ENCODE measurements at regions not wholly inside any gene's neighbourhood (a gene's known extent, or its start where the extent isn't known, plus 50 kb on each side); places are given as distances from the start of the nearest gene placed in this dataset.
"Not testable (repeated sequence)": the region's sequence is repeated elsewhere in the genome, so short reads cannot be mapped to it uniquely, and the experiment has no call there.

DNA sequence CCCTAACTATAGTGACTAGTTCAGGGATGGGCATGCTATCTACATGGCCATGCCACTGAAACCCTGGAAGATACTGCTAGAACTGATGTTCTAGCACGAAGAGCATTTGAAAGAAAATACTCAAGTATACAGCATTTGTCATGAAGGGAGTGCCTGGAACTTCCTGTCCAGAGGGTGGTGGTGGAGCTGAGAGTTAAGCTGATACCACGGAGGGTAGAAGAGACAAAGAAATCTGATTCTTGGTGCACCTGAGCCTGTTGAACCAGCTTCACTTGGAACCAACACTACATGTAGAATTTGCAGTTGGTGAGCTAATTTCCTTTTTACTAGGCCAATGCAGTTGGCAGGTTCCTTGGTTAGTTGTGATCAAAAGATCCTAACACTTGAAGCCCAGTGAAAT is 116.4 kb downstream of the CCNG2 start:
- H3K4me1 ChIP-seq (ENCODE audit: insufficient read depth, insufficient read length), result no peaks in the 10 kb centered on the region
- no peaks in the 10 kb centered on the region for H3K36me3 ChIP-seq (ENCODE audit: insufficient read depth, insufficient read length, low read length)
- no peaks in the 10 kb centered on the region for H3K27me3 ChIP-seq (ENCODE audit: insufficient read depth, insufficient read length)
- no peak overlapping the region for H3K9ac ChIP-seq (ENCODE audit: insufficient read length, low read depth)
- no peak for DNase-seq (ENCODE audit: low read depth, low spot score)
- no peak overlapping the region for H3K4me3 ChIP-seq (ENCODE audit: insufficient read length, low read depth)
- TF ChIP-seq ZNF274 (IDR thresholded peaks at IDR 0.05; ENCODE audit: low read depth, low read length), result no peak
- no peak for TF ChIP-seq YY1 (IDR thresholded peaks at IDR 0.05; ENCODE audit: insufficient read depth, insufficient read length)
- TF ChIP-seq SUZ12 (IDR thresholded peaks at IDR 0.05; ENCODE audit: extremely low read depth, insufficient read depth, insufficient read length), result no peak
- H3K9me3 ChIP-seq (ENCODE audit: insufficient read depth, low read length), result no peaks in the 10 kb centered on the region

DNA sequence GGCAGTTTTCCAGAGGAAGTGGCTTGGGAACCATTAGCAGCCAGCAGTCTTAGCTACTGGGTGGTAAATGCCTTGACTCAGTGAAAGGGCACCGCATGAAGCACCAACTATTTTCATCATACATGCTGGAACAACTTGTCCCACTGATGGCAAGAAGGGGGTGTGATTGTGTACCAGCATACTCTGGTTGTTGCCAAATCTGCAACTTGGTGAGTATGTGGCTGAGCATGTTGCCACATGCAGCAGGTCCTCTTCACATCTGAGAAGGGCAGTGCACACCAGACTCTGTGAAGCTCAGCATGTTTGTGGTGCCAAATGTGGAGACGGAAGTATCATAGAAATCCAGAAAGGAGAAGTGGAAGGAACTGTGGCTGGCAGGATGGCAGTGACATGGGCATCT is 122.1 kb downstream of the CCNG2 start:
- H3K4me3 ChIP-seq (ENCODE audit: insufficient read length, low read depth); H3K4me1 ChIP-seq (ENCODE audit: insufficient read depth, insufficient read length); DNase-seq (ENCODE audit: low read depth, low spot score); H3K9ac ChIP-seq (ENCODE audit: insufficient read length, low read depth); H3K27me3 ChIP-seq (ENCODE audit: insufficient read depth, insufficient read length); H3K9me3 ChIP-seq (ENCODE audit: insufficient read depth, low read length); H3K36me3 ChIP-seq (ENCODE audit: insufficient read depth, insufficient read length, low read length): not testable (repeated sequence)

DNA sequence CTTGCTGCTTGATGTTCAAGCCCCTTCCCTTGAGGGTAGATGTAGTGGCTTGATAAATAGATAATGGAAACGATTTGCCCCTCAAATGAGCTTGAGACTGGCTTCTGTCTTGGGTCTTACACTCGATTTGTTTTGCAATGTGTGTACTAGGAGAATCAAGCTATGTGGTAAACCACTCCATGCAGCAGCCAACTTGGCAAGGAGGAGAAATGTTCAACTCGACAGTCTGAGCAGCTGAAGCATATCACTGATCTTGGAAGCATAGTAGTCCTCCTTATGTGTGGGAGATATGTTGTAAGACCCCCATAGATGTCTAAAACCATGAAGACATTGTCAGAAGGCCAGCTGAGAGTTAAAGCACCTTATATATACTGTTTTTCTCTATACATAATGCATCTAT is 125.3 kb downstream of the CCNG2 start:
- H3K9me3 ChIP-seq (ENCODE audit: insufficient read depth, low read length), result no peaks in the 10 kb centered on the region
- H3K9ac ChIP-seq (ENCODE audit: insufficient read length, low read depth), result no peak overlapping the region
- H3K4me3 ChIP-seq (ENCODE audit: insufficient read length, low read depth), result no peak overlapping the region
- TF ChIP-seq SUZ12 (IDR thresholded peaks at IDR 0.05; ENCODE audit: extremely low read depth, insufficient read depth, insufficient read length) (no peak), YY1 (IDR thresholded peaks at IDR 0.05; ENCODE audit: insufficient read depth, insufficient read length) (no peak), ZNF274 (IDR thresholded peaks at IDR 0.05; ENCODE audit: low read depth, low read length) (no peak)
- no peaks in the 10 kb centered on the region for H3K4me1 ChIP-seq (ENCODE audit: insufficient read depth, insufficient read length)
- DNase-seq (ENCODE audit: low read depth, low spot score), result no peak
- no peaks in the 10 kb centered on the region for H3K27me3 ChIP-seq (ENCODE audit: insufficient read depth, insufficient read length)
- H3K36me3 ChIP-seq (ENCODE audit: insufficient read depth, insufficient read length, low read length), result no peaks in the 10 kb centered on the region

DNA sequence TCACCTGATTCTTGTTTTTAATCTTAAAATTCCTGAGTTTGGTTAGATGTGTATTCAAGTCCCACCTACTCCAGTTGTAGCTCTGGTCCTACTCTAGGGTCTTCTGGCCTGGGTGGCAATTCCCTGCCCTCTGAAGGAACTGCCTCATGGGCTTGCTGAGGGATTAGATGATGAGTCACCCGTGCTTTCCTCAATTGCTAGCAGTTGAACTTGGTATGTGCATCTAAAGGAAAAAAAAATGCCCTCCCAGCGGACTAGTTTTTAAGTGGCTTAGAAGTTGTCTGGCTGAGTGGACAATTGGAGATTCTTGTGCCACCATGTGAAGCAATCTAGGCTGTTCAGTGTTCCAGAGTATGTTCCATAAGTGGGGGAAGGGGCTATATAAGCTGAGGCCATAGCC is 127.0 kb downstream of the CCNG2 start:
- Histone ChIP-seq H3K36me3 (ENCODE audit: insufficient read depth, insufficient read length, low read length) (no peaks in the 10 kb centered on the region), H3K9ac (ENCODE audit: insufficient read length, low read depth) (no peak overlapping the region), H3K27me3 (ENCODE audit: insufficient read depth, insufficient read length) (no peaks in the 10 kb centered on the region), H3K4me1 (ENCODE audit: insufficient read depth, insufficient read length) (no peaks in the 10 kb centered on the region), H3K9me3 (ENCODE audit: insufficient read depth, low read length) (no peaks in the 10 kb centered on the region), H3K4me3 (ENCODE audit: insufficient read length, low read depth) (no peak overlapping the region)
- no peak for DNase-seq (ENCODE audit: low read depth, low spot score)
- TF ChIP-seq YY1 (IDR thresholded peaks at IDR 0.05; ENCODE audit: insufficient read depth, insufficient read length) (no peak), SUZ12 (IDR thresholded peaks at IDR 0.05; ENCODE audit: extremely low read depth, insufficient read depth, insufficient read length) (no peak), ZNF274 (IDR thresholded peaks at IDR 0.05; ENCODE audit: low read depth, low read length) (no peak)

DNA sequence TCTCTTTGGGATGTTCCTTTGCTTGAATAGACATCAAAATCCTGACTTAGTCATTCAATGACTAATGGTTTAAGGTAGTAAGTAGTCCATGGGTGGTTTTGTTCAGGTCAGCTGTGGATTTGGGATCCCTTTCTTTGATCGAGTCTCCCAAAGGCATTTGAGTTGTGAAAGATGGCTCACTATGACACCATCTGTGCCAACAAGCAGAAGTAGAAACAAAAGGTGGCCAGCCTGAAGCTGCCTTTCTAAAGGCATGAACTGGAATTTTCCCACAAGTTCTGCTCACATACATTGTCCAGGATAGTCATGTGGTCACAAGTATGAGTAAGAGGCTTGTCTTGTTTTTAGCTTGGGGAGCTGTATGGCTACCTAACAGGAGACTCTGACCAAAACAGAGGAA is 129.9 kb downstream of the CCNG2 start:
- Histone ChIP-seq H3K4me3 (ENCODE audit: insufficient read length, low read depth) (no peak overlapping the region), H3K9ac (ENCODE audit: insufficient read length, low read depth) (no peak overlapping the region), H3K9me3 (ENCODE audit: insufficient read depth, low read length) (no peaks in the 10 kb centered on the region), H3K4me1 (ENCODE audit: insufficient read depth, insufficient read length) (no peaks in the 10 kb centered on the region), H3K36me3 (ENCODE audit: insufficient read depth, insufficient read length, low read length) (no peaks in the 10 kb centered on the region), H3K27me3 (ENCODE audit: insufficient read depth, insufficient read length) (no peaks in the 10 kb centered on the region)
- TF ChIP-seq YY1 (IDR thresholded peaks at IDR 0.05; ENCODE audit: insufficient read depth, insufficient read length) (no peak), ZNF274 (IDR thresholded peaks at IDR 0.05; ENCODE audit: low read depth, low read length) (no peak), SUZ12 (IDR thresholded peaks at IDR 0.05; ENCODE audit: extremely low read depth, insufficient read depth, insufficient read length) (no peak)
- DNase-seq (ENCODE audit: low read depth, low spot score), result no peak

DNA sequence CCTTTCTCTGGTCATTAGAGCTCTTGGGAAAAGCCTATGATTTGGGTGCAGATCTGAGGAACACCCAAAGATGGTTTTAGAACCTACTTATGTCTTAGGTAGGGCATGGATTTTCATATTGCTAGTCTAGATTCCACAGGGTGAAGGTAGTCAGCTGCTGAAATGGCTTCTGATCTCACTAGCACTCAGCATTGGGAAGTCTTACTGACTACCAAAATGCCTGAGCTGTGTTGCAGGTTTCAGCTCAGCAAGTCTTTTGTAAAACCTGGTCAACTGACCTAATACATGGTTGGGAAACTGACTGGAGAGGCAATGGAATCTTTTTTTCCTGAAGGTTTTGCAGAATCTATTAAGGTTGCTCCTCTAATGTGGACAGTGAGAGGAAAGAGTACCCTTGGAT is 136.4 kb downstream of the CCNG2 start:
- no peak overlapping the region for H3K9ac ChIP-seq (ENCODE audit: insufficient read length, low read depth)
- TF ChIP-seq ZNF274 (IDR thresholded peaks at IDR 0.05; ENCODE audit: low read depth, low read length), result no peak
- TF ChIP-seq SUZ12 (IDR thresholded peaks at IDR 0.05; ENCODE audit: extremely low read depth, insufficient read depth, insufficient read length), result no peak
- TF ChIP-seq YY1 (IDR thresholded peaks at IDR 0.05; ENCODE audit: insufficient read depth, insufficient read length), result no peak

DNA sequence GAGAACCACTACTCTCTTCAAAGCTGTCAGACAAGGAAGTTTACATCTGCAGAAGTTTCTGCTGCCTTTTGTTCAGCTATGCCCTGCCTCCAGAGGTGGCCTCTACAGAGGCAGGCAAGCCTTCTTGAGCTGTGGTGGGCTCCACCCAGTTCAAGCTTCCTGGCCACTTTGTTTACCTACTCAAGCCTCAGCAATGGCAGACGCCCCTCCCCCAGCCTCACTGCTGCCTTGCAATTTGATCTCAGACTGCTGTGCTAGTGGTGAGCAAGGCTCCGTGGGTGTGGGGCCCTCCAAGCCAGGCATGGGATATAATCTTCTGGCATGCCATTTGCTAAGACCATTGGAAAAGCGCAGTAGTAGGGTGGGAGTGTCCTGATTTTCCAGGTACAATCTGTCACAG is 144.0 kb downstream of the CCNG2 start:
- not testable (repeated sequence) for DNase-seq (ENCODE audit: low read depth, low spot score); H3K9me3 ChIP-seq (ENCODE audit: insufficient read depth, low read length); H3K4me1 ChIP-seq (ENCODE audit: insufficient read depth, insufficient read length); H3K36me3 ChIP-seq (ENCODE audit: insufficient read depth, insufficient read length, low read length); H3K9ac ChIP-seq (ENCODE audit: insufficient read length, low read depth); H3K27me3 ChIP-seq (ENCODE audit: insufficient read depth, insufficient read length); H3K4me3 ChIP-seq (ENCODE audit: insufficient read length, low read depth)

More for the DNA sequence above, 136.4 kb downstream of the CCNG2 start:
- no peak overlapping the region for H3K4me3 ChIP-seq (ENCODE audit: insufficient read length, low read depth)
- no peaks in the 10 kb centered on the region for H3K27me3 ChIP-seq (ENCODE audit: insufficient read depth, insufficient read length)
- no peaks in the 10 kb centered on the region for H3K9me3 ChIP-seq (ENCODE audit: insufficient read depth, low read length)
- H3K36me3 ChIP-seq (ENCODE audit: insufficient read depth, insufficient read length, low read length), result no peaks in the 10 kb centered on the region
- DNase-seq (ENCODE audit: low read depth, low spot score), result no peak
- H3K4me1 ChIP-seq (ENCODE audit: insufficient read depth, insufficient read length), result no peaks in the 10 kb centered on the region

DNA sequence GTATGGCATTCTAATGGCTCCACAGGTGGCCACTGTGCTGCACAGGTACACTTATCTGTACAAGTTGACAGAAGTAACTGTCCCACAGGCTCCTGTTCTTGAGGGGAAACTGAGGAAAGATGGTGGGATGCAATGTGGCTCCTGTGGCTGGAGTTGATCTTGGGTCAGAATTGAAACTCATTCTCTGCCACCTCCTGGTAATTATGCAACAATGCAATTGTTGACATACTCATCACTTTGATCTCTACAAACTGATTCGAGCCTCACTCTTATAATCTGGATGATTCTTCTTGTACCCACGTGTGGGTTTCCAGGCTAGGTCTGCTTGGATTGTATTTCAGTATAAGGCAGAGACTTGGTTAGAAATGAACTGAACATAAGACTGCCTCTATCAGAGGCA is 148.8 kb downstream of the CCNG2 start:
- no peak overlapping the region for H3K9ac ChIP-seq (ENCODE audit: insufficient read length, low read depth)
- H3K36me3 ChIP-seq (ENCODE audit: insufficient read depth, insufficient read length, low read length), result no peaks in the 10 kb centered on the region
- TF ChIP-seq YY1 (IDR thresholded peaks at IDR 0.05; ENCODE audit: insufficient read depth, insufficient read length) (no peak), SUZ12 (IDR thresholded peaks at IDR 0.05; ENCODE audit: extremely low read depth, insufficient read depth, insufficient read length) (no peak), ZNF274 (IDR thresholded peaks at IDR 0.05; ENCODE audit: low read depth, low read length) (no peak)
- H3K27me3 ChIP-seq (ENCODE audit: insufficient read depth, insufficient read length), result no peaks in the 10 kb centered on the region
- no peaks in the 10 kb centered on the region for H3K4me1 ChIP-seq (ENCODE audit: insufficient read depth, insufficient read length)
- H3K9me3 ChIP-seq (ENCODE audit: insufficient read depth, low read length), result no peaks in the 10 kb centered on the region
- H3K4me3 ChIP-seq (ENCODE audit: insufficient read length, low read depth), result no peak overlapping the region
- no peak for DNase-seq (ENCODE audit: low read depth, low spot score)
